ENCODE measurements at regions not wholly inside any gene's neighbourhood (a gene's known extent, or its start where the extent isn't known, plus 50 kb on each side); places are given as distances from the start of the nearest gene placed in this dataset.
"Not testable (repeated sequence)": the region's sequence is repeated elsewhere in the genome, so short reads cannot be mapped to it uniquely, and the experiment has no call there.

DNA sequence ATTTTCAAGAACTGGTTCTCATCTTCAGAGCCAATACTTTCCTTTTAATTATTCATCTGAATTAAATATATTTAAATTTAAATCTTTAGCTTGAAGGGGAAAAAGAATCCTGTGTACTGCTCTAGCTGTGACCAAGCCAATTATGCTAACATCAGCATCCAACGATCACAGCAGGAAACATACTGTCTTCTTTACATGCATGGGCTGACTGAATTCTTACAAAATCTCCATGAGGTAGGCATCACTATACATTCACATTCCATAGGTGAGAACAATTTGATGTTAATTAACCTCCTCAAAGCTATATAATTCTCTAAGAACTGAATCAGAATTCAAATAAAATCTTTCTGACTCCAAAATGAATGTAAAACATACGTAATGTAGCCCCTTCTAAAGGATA, 118.8 kb upstream of the MAP2 start:
- TF ChIP-seq, protein P1, sequence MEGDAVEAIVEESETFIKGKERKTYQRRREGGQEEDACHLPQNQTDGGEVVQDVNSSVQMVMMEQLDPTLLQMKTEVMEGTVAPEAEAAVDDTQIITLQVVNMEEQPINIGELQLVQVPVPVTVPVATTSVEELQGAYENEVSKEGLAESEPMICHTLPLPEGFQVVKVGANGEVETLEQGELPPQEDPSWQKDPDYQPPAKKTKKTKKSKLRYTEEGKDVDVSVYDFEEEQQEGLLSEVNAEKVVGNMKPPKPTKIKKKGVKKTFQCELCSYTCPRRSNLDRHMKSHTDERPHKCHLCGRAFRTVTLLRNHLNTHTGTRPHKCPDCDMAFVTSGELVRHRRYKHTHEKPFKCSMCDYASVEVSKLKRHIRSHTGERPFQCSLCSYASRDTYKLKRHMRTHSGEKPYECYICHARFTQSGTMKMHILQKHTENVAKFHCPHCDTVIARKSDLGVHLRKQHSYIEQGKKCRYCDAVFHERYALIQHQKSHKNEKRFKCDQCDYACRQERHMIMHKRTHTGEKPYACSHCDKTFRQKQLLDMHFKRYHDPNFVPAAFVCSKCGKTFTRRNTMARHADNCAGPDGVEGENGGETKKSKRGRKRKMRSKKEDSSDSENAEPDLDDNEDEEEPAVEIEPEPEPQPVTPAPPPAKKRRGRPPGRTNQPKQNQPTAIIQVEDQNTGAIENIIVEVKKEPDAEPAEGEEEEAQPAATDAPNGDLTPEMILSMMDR (IDR thresholded peaks at IDR 0.05) = no peak
- Histone ChIP-seq H3K36me3 (no peaks in the 10 kb centered on the region), H3K4me1 (no peaks in the 10 kb centered on the region), H3K27me3 (no peaks in the 10 kb centered on the region), H3K27ac (no peak overlapping the region), H3K9me3 (no peaks in the 10 kb centered on the region), H3K4me3 (no peak overlapping the region)
- DNase-seq (ENCODE audit: low spot score in 2 of 2) = no peak
- intact Hi-C loops (cut with DNase I) = no loop called here

DNA sequence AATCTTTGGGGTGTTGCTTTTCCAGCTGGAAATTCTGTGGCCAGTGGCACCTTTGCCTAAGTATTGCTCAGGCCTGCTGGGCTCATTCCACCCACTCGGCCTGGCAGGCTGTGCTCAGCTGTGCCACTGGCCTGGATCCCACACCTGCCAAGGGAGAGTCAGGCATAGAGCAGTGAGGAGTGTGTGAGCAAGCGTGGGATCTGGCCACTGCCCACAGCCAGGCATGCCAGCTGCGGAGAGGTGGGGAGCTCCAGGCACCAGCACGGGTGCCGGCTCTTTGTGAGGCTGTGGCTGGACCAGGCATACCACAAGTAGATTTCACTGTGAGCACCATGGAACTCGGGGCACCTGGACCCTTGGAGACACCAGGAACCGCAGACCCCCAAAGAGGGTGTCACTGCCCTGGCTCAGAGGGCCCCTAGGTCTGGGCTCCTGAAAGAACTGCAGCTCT, 118.1 kb upstream of the MAP2 start:
- TF ChIP-seq, protein P1 (IDR thresholded peaks at IDR 0.05) = no peak
- Histone ChIP-seq H3K9me3 (no peaks in the 10 kb centered on the region), H3K4me3 (no peak overlapping the region), H3K36me3 (no peaks in the 10 kb centered on the region), H3K4me1 (no peaks in the 10 kb centered on the region), H3K27ac (no peak overlapping the region), H3K27me3 (no peaks in the 10 kb centered on the region)
- intact Hi-C loops (cut with DNase I) = no loop called here
- no peak for DNase-seq (ENCODE audit: low spot score in 2 of 2)

DNA sequence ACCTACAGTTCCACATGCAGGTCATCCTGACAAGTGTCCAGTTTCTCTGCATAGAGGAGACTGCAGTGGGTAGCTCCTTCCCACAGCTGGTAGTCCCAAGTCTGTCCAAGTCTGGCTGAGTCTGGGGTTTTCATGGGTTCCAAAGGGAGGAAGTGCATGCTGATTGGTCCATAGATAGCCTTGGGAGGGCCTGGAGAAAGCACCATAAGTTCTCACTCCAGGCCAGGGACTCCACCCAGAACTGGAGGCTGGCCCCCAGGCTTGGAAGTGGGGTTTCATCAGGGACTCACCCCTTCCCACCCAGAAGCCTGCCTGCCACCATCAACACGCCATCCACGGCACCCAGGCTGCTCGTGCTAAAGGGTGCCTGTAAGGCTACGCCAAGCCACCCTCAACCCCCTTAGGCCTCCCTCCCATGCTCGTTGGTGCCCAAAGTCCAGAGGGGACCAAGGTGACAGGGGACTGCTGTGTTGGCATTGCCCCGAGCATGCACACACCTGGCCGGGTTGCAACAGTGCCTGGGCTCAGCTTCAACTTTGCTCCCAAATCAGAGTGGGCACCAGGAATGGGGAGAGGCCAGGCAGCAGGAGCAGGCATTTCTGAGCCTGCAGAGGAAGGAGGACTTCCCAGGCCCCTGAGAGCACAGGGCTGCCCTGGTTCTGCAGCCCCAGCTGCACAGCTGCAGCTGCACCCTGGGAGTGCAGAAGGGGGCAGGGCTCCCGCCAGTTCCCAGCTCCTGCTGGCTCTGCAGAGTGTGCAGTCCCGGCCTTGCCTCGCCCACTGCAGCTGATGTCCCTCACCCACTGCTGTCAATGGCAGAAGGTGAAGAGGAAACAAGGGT, 116.5 kb upstream of the MAP2 start:
- no peaks in the 10 kb centered on the region for H3K9me3 ChIP-seq
- no peaks in the 10 kb centered on the region for H3K4me1 ChIP-seq
- no peaks in the 10 kb centered on the region for H3K36me3 ChIP-seq
- no peak overlapping the region for H3K27ac ChIP-seq
- H3K27me3 ChIP-seq = no peaks in the 10 kb centered on the region
- intact Hi-C loops (cut with DNase I) = no loop called here
- TF ChIP-seq, protein P1 (IDR thresholded peaks at IDR 0.05) = no peak
- no peak for DNase-seq (ENCODE audit: low spot score in 2 of 2)
- H3K4me3 ChIP-seq = no peak overlapping the region

DNA sequence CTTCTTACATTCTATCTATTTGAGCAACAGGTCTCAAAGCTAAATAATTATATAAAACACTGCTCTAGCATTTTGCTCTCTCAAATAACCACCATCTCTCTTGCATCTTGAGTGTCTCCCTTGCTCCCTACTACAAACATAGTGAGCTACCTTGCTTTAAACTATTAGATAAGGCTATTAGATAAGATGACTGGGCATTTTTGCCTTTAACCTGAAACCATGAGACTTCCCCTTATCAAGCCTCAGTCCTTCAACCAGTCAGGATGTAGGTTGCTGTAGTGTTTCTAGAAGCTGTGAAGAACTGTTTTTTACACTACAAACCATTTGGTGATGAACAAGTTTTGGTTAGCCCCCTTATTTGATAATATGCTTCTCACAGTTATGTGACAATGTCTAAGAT, 115.4 kb upstream of the MAP2 start:
- intact Hi-C loops (cut with DNase I) = no loop called here
- DNase-seq (ENCODE audit: low spot score in 2 of 2) = no peak
- no peaks in the 10 kb centered on the region for H3K9me3 ChIP-seq
- no peaks in the 10 kb centered on the region for H3K27me3 ChIP-seq
- TF ChIP-seq, protein P1 (IDR thresholded peaks at IDR 0.05) = no peak
- H3K36me3 ChIP-seq = no peaks in the 10 kb centered on the region
- no peaks in the 10 kb centered on the region for H3K4me1 ChIP-seq
- H3K4me3 ChIP-seq = no peak overlapping the region
- no peak overlapping the region for H3K27ac ChIP-seq

DNA sequence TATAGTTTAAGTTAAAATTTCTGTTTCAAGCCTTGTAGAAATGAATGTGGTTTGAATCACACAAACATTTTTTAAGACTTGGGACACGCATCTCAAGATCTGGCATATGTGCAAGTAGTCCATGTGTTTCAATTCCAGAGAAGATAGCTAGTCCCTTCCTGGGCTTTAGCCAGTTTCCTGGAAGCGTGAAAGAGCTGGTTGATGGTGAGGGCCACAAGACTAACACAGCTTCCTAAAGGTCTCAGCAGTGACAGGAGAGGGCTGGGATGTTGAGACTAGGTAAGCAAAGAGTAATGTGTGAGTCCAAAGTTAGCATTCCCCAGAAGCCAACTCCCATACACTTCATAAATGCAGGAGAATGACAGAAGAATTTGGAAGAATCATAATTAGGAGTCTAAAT, 111.9 kb upstream of the MAP2 start:
- intact Hi-C loops (cut with DNase I) = no loop called here
- Histone ChIP-seq H3K36me3 (no peaks in the 10 kb centered on the region), H3K4me3 (no peak overlapping the region), H3K27me3 (no peaks in the 10 kb centered on the region), H3K4me1 (no peaks in the 10 kb centered on the region), H3K9me3 (no peaks in the 10 kb centered on the region), H3K27ac (no peak overlapping the region)
- TF ChIP-seq, protein P1 (IDR thresholded peaks at IDR 0.05) = no peak
- no peak for DNase-seq (ENCODE audit: low spot score in 2 of 2)

DNA sequence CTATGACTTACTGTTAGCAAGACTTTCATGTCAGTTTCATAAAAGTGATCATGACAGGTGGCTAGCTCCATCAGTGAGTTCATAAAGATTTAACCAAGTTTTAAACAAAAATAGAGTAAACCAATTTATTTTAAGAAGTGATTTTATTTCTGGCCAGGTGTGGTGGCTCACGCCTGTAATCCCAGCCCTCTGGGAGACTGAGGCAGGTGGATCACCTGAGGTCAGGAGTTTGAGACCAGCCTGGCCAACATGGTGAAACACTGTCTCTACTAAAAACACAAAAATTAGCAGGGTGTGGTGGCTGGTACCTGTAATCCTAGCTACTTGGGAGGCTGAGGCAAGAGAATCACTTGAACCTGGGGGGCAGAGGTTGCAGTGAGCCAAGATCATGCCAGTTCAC, 111.4 kb upstream of the MAP2 start:
- H3K4me1 ChIP-seq; DNase-seq (ENCODE audit: low spot score in 2 of 2); H3K27ac ChIP-seq; H3K27me3 ChIP-seq; H3K4me3 ChIP-seq; H3K36me3 ChIP-seq; intact Hi-C loops (cut with DNase I); H3K9me3 ChIP-seq: not testable (repeated sequence)
